ENCODE measurements at regions not wholly inside any gene's neighbourhood (a gene's known extent, or its start where the extent isn't known, plus 50 kb on each side); places are given as distances from the start of the nearest gene placed in this dataset.
"Not testable (repeated sequence)": the region's sequence is repeated elsewhere in the genome, so short reads cannot be mapped to it uniquely, and the experiment has no call there.

DNA sequence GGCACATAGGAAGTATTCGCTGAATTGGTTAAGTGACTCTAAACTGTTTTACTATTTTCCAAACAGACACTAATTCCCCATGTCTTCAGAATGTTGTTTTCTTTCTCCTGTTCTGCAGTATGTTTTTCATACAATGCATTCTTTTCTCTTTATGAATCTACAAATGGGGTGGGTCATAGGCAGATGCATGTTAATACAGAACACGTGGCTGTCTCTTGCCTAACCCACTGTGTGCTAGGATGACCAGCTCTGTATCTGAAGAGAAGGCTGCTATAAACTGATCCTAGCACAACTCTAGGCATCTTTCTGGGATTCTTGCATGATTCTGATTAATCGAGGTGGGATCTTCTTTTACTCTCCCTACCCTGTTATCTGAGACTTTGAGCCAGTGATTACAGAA, 826.0 kb downstream of the PLCL1 start:
- no peak overlapping the region for H3K4me3 Mint-ChIP-seq
- H3K9me3 Mint-ChIP-seq: no peaks in the 10 kb centered on the region
- no peaks in the 10 kb centered on the region for H3K4me1 Mint-ChIP-seq
- H3K27me3 Mint-ChIP-seq: no peaks in the 10 kb centered on the region
- DNase-seq (no peak), ATAC-seq (no peak)
- H3K36me3 Mint-ChIP-seq (ENCODE audit: low read depth): no peaks in the 10 kb centered on the region
- no peak overlapping the region for H3K27ac Mint-ChIP-seq

DNA sequence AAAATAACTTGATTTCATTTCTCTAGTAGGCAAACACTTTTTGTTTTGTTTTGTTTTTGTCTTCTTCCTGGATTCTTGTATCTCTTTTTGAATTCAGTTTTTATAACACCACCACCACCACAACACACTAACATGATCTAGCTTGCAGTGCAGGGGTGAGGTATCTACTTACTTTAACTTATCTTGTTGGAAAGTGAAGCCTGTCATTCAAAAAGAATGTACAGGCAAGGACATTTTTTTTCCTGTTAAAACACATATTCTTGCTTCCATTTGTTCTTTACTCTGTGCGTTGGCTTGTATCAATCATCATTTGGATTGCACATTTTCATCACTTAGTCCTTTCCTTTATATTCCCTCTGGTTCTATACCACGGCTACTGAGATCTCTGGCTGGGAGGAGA, 824.2 kb downstream of the PLCL1 start:
- Mint-ChIP-seq H3K27ac (no peak overlapping the region), H3K27me3 (no peaks in the 10 kb centered on the region), H3K36me3 (ENCODE audit: low read depth) (no peaks in the 10 kb centered on the region), H3K4me1 (no peaks in the 10 kb centered on the region), H3K9me3 (no peaks in the 10 kb centered on the region), H3K4me3 (no peak overlapping the region)
- no peak for DNase-seq
- ATAC-seq: no peak

DNA sequence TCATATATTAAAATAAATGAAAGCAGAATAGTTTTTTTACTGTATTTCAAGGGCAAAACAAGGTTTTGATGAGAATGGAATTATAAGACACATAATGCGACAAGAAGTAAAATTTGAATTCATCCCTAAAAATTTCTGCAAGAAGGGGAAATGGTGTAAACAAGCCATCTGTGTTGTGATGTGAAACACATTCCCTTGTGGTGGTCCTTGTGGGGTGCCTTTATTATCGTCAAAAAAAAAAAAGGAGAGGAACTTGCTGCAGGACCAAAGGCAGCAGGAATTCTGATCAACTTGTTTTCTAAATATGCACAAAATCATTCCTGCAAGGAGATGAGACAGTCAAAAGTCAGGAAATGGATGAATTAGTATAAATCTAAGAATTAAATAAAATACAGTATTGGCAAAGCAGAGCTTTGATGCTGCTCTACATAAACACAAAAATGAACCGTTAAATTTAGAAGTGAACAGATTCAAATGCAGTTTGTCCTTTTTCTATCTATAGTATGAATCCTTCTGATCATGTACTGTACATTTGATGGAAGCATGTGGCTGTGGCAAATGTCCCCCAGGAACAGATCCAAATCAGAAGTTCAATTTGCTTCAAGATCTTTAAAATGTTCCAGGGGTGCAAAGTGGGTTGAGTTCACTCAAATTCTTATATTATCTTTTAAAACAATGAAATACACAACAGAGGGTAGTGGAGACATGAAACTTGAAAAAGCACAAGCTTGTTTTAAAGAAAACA, 818.8 kb downstream of the PLCL1 start:
- Mint-ChIP-seq H3K4me1 (no peaks in the 10 kb centered on the region), H3K36me3 (ENCODE audit: low read depth) (no peaks in the 10 kb centered on the region), H3K4me3 (no peak overlapping the region), H3K27ac (no peak overlapping the region), H3K27me3 (no peaks in the 10 kb centered on the region), H3K9me3 (no peaks in the 10 kb centered on the region)
- DNase-seq: no peak
- ATAC-seq: no peak

DNA sequence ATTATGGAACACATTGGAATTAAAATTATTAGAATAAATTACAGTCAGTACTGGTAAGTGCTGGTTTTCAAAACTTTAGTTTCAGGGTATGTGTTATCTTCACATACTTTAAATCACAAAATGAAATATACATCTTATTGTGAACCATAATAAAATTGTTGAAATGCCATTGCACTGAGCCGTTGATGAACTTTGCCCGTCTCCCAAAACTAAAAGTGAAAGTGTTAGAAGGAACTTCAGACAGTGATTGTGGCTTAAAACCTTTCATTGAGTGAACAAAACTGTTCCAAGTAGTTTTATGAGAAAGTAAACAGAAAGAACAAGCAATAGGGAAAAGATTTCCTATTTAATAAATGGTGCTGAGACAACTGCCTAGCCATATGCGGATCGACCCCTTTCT, 811.6 kb downstream of the PLCL1 start:
- ATAC-seq (no peak), DNase-seq (no peak)
- Mint-ChIP-seq H3K4me1 (no peaks in the 10 kb centered on the region), H3K9me3 (no peaks in the 10 kb centered on the region), H3K27ac (no peak overlapping the region), H3K4me3 (no peak overlapping the region), H3K36me3 (ENCODE audit: low read depth) (no peaks in the 10 kb centered on the region), H3K27me3 (no peaks in the 10 kb centered on the region)

DNA sequence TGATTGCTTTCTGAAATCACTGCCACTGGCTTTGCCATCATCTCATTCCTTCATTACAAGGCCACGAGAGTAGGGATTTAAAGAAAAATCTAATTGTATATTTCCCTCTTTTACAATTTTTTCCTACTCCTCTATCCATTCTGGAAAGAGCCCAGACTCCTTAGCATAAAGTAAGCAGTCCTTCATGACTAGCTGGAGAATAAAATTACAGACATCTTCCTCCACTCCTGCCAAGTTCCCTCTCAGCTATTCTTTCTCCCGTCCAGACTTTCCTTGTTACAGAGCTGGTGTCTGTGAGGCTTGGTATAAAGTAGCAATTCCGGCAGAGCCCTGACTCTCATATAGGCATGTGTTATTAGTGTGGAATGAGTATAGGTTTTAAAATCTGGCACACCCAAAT, 806.8 kb downstream of the PLCL1 start:
- H3K9me3 Mint-ChIP-seq: no peaks in the 10 kb centered on the region
- no peaks in the 10 kb centered on the region for H3K4me1 Mint-ChIP-seq
- no peak overlapping the region for H3K27ac Mint-ChIP-seq
- no peak overlapping the region for H3K4me3 Mint-ChIP-seq
- no peaks in the 10 kb centered on the region for H3K36me3 Mint-ChIP-seq (ENCODE audit: low read depth)
- H3K27me3 Mint-ChIP-seq: no peaks in the 10 kb centered on the region
- DNase-seq (no peak), ATAC-seq (no peak)

DNA sequence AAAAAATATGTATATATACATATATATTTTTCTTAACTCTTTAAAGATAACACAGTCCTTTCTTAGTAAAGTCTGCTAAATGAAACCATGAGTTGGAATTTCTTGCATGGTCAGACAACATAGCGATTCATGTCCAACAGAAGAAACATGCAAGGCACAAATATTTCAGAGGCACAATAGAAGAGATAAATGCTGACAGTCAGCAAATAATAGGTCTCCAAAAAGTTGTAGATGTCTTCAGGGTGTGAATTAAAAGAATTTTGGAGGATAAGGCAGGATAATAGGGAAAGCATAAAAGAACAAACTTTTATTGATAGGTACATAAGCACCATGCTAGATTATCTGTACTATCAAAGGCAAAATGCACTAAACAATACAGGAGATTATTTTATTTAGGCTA, 800.2 kb downstream of the PLCL1 start:
- no peaks in the 10 kb centered on the region for H3K9me3 Mint-ChIP-seq
- H3K27me3 Mint-ChIP-seq: peaks cover 2% of the 10 kb centered on the region
- ATAC-seq: no peak
- no peak overlapping the region for H3K4me3 Mint-ChIP-seq
- no peak for DNase-seq
- H3K27ac Mint-ChIP-seq: no peak overlapping the region
- no peaks in the 10 kb centered on the region for H3K4me1 Mint-ChIP-seq
- no peaks in the 10 kb centered on the region for H3K36me3 Mint-ChIP-seq (ENCODE audit: low read depth)

DNA sequence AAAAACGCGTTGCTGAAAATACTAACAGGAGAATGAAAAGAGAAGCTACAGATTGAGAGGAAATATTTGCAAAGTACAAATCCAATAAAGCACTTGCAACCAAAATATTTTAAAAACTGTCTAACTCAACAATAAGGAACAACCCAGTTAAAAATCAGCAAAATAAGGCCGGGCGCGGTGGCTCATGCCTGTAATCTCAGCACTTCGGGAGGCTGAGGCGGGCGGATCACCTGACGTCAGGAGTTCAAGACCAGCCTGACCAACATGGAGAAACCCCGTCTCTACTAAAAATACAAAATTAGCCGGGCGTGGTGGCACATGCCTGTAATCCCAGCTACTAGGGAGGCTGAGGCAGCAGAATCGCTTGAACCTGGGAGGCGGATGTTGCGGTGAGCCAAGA, 798.6 kb downstream of the PLCL1 start:
- not testable (repeated sequence) for H3K27me3 Mint-ChIP-seq; ATAC-seq; H3K4me3 Mint-ChIP-seq; H3K4me1 Mint-ChIP-seq; H3K27ac Mint-ChIP-seq; H3K36me3 Mint-ChIP-seq (ENCODE audit: low read depth); H3K9me3 Mint-ChIP-seq; DNase-seq

DNA sequence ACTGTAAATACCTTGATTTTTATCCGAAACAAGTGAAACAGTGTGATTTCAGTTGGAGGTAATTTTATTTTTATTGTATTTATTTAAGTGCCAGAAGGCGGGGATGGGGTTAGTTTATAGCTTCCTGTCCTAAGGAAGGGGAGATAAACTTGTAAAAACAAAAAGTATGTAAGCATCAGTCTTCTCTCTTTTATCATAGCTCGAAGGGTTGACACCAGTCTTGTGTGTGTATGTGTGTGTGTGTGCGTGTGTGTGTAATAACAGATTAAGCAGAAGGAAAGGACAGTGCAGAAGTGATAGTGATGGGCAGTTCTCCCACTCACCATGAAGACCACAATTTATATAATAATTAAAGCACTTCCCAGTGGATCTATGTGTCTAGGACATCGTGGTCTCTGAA, 793.3 kb downstream of the PLCL1 start:
- ATAC-seq: no peak

DNA sequence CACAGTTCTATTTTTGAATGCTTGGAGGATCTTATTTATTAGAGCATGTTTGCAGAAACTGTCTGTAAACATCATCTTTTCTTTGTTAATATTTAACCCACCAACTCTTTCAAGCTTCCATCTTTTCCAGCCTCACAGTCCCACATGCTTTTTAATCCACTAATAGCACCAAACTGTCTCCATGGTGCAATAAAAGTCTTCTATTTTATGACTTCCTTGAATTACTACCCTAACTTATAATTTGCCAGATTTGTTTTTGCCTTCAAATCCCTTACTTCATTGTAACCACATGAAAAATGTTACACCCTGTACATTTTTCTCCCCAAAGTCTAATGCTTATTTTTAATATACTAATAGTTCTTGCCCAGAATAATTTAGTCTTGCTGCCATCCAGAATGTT, 792.6 kb downstream of the PLCL1 start:
- H3K27me3 Mint-ChIP-seq: peaks cover 2% of the 10 kb centered on the region
- no peak overlapping the region for H3K27ac Mint-ChIP-seq
- H3K9me3 Mint-ChIP-seq: no peaks in the 10 kb centered on the region
- no peak overlapping the region for H3K4me3 Mint-ChIP-seq
- DNase-seq: no peak
- no peaks in the 10 kb centered on the region for H3K36me3 Mint-ChIP-seq (ENCODE audit: low read depth)
- ATAC-seq: no peak
- no peaks in the 10 kb centered on the region for H3K4me1 Mint-ChIP-seq

More for the DNA sequence above, 793.3 kb downstream of the PLCL1 start:
- no peak for DNase-seq
- Mint-ChIP-seq H3K4me1 (no peaks in the 10 kb centered on the region), H3K27me3 (peaks cover 2% of the 10 kb centered on the region), H3K27ac (no peak overlapping the region), H3K36me3 (ENCODE audit: low read depth) (no peaks in the 10 kb centered on the region), H3K9me3 (no peaks in the 10 kb centered on the region), H3K4me3 (no peak overlapping the region)

DNA sequence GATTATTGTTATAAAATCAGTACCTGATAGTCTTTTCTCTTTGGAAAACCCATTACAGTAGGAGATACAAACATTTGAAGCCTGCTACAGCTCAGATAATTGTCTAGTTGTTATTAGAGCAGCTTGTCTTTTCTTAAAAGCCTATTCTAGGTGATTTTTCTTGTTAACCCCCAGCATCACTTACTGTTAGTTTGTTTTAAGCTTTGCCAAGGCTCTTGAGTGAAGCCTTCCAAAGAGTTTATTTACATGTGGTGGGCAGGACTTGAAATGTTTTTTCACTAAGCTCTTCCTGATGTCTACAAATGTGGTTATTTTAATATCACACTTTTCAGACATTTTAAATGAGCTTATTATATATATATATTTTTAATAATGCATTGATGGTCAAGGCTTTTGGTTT, 791.3 kb downstream of the PLCL1 start:
- ATAC-seq (no peak), DNase-seq (no peak)
- Mint-ChIP-seq H3K27ac (no peak overlapping the region), H3K27me3 (no peaks in the 10 kb centered on the region), H3K36me3 (ENCODE audit: low read depth) (no peaks in the 10 kb centered on the region), H3K4me1 (no peaks in the 10 kb centered on the region), H3K9me3 (no peaks in the 10 kb centered on the region), H3K4me3 (no peak overlapping the region)

DNA sequence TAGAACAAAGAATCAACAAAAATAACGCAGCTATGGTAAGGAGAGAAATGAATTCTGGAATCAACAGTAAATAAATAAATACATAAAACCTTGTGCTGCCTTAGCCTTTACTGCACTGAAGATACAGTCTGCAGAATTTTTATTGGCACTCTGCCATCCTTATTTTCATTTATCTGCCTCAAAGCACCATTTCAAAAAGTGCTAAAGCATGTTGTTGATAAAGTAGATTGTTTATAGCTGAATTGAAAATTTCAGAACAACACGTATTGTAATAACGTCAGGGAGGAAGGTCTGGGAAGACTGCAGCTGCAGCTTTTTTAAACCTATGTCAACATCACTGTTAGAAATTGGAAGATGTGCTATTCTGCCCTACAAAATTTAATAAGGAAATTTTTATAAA, 787.2 kb downstream of the PLCL1 start:
- peaks cover 4% of the 10 kb centered on the region for H3K9me3 Mint-ChIP-seq
- no peak overlapping the region for H3K27ac Mint-ChIP-seq
- H3K4me1 Mint-ChIP-seq: no peaks in the 10 kb centered on the region
- H3K27me3 Mint-ChIP-seq: no peaks in the 10 kb centered on the region
- DNase-seq: no peak
- H3K36me3 Mint-ChIP-seq (ENCODE audit: low read depth): no peaks in the 10 kb centered on the region
- ATAC-seq: no peak
- no peak overlapping the region for H3K4me3 Mint-ChIP-seq

DNA sequence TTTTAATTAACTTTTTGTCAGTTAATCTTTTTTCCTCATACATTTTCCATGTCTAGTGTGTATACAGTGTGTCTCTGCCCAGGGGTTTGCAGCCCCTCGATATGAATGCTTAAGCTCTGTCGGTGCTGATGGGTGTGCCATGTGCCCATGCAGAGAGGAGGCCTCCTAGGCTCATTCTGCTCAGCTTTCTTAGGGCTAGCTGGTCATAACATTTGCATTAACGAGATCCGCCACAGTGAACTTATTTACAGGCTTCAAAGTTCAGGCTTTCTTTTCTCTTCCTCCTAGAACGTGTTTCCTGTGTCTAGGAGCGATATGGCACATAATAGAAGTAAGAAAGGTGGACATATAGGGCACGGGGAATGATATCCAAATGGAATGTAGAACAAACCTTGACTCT, 783.3 kb downstream of the PLCL1 start:
- ATAC-seq (no peak), DNase-seq (no peak)
- H3K4me3 Mint-ChIP-seq: no peak overlapping the region
- no peaks in the 10 kb centered on the region for H3K4me1 Mint-ChIP-seq
- H3K36me3 Mint-ChIP-seq (ENCODE audit: low read depth): no peaks in the 10 kb centered on the region
- H3K9me3 Mint-ChIP-seq: peaks cover 8% of the 10 kb centered on the region
- H3K27me3 Mint-ChIP-seq: no peaks in the 10 kb centered on the region
- H3K27ac Mint-ChIP-seq: no peak overlapping the region

DNA sequence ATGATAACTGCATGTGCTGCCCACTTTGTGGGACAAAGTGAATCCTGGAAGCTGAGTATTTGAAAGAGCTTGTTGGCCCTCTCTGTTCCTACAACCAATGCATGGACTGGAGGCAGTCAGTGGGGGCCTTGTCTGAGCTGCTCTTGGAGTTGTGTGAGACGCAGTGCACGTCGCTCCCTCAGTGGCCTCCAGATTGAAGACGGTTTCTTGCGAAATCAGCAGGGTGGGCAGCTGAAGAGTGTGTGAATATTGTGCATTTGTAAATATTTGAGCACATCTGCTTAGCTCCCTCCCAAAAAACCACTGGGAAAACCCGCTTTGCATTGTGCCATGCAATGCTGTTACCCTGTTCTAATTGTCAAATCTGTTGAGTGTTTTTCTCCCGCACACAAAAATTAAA, 782.8 kb downstream of the PLCL1 start:
- Mint-ChIP-seq H3K9me3 (peaks cover 8% of the 10 kb centered on the region), H3K36me3 (ENCODE audit: low read depth) (no peaks in the 10 kb centered on the region), H3K4me1 (no peaks in the 10 kb centered on the region), H3K27ac (no peak overlapping the region), H3K27me3 (no peaks in the 10 kb centered on the region), H3K4me3 (no peak overlapping the region)
- DNase-seq (no peak), ATAC-seq (no peak)

DNA sequence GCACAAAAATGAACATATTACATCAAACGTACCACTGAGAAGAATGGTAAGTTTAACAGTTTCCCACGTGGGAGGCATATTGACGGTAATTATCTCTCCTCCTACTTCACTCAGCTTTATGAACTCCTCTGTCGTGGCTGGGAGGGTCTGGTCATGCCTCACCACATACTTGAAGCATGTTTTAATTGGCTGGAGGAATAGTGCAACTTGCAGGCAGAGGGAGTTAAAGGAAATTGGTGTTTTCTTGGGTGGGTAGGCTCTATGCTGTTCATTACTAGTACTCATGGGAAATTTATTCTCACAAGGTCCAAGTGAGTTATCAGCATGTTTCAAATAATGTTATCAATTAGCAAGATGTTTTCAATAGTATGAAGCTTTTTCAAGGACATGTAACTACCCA, 767.0 kb downstream of the PLCL1 start:
- ATAC-seq (no peak), DNase-seq (no peak)
- H3K9me3 Mint-ChIP-seq: peaks cover 7% of the 10 kb centered on the region
- no peak overlapping the region for H3K4me3 Mint-ChIP-seq
- H3K4me1 Mint-ChIP-seq: no peaks in the 10 kb centered on the region
- H3K27me3 Mint-ChIP-seq: no peaks in the 10 kb centered on the region
- no peak overlapping the region for H3K27ac Mint-ChIP-seq
- no peaks in the 10 kb centered on the region for H3K36me3 Mint-ChIP-seq (ENCODE audit: low read depth)

DNA sequence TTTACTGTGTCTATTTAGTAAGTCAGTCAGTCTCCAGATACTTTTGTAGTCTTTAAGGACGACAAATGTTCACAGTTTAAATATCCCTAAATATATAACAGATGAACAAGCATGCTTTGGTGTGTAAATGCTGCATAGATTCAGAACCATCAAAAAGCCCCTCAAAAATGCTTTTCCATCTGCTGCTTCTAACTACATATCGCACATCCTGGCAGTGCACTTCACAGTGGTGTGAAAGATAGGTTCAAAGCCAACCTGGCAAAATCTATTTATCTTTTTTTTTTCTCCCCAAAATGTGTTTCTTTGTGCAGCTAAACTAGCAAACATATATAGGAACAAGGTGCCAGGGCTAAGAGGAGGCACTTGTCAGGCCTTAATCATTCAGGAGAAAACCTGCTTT, 753.8 kb downstream of the PLCL1 start:
- Mint-ChIP-seq H3K27ac (no peak overlapping the region), H3K36me3 (ENCODE audit: low read depth) (no peaks in the 10 kb centered on the region), H3K4me1 (no peaks in the 10 kb centered on the region), H3K9me3 (peaks cover 11% of the 10 kb centered on the region), H3K4me3 (no peak overlapping the region), H3K27me3 (no peaks in the 10 kb centered on the region)
- ATAC-seq (no peak), DNase-seq (no peak)

DNA sequence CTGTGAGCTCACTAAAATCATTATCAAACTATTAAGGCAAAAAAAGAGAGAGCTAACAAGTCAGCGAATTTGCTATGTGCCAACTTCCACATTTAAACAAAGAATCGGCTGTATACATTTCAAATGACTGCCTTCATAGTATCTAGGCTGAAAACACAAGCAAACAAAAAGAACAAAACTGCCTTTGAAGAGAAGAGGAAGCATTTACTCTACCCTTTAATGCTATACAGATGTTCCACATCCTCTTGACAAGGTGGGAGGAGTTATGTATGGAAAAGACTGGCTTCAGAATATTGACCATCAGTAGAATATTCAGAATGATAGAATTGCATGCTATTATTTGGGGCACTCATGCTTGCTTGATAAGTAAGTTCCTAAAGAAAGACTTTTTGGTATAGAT, 741.7 kb downstream of the PLCL1 start:
- no peak for ATAC-seq
- H3K27me3 Mint-ChIP-seq: no peaks in the 10 kb centered on the region
- H3K9me3 Mint-ChIP-seq: no peaks in the 10 kb centered on the region
- no peaks in the 10 kb centered on the region for H3K4me1 Mint-ChIP-seq
- no peak for DNase-seq
- no peaks in the 10 kb centered on the region for H3K36me3 Mint-ChIP-seq (ENCODE audit: low read depth)
- no peak overlapping the region for H3K4me3 Mint-ChIP-seq
- H3K27ac Mint-ChIP-seq: no peak overlapping the region
